ENCODE measurements at regions not wholly inside any gene's neighbourhood (a gene's known extent, or its start where the extent isn't known, plus 50 kb on each side); places are given as distances from the start of the nearest gene placed in this dataset.

DNA sequence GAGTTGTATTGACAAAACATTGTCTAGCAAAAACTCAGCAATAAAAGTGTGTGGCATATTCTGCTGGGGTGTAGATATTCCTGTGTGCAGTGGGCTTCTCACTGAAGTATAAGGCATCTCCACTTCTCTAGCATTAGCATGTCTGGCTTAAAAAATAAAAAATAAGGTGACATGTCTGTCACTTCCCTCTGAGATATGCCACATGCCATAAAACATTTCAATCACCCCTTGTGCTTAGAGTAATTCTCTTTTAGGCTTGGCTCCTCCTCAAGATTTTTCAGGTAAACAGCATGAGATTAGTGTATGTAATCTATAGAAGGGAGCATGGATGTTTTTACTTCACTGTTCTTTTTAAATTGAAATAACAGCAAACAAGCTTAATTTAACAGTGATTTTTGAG, 194.4 kb upstream of the SNX7 start:
- no peaks in the 10 kb centered on the region for H3K27me3 ChIP-seq
- no peak overlapping the region for H3K27ac ChIP-seq
- no peaks in the 10 kb centered on the region for H3K36me3 ChIP-seq
- no peaks in the 10 kb centered on the region for H3K9me3 ChIP-seq
- H3K4me1 ChIP-seq, result no peaks in the 10 kb centered on the region
- no peak overlapping the region for H3K4me3 ChIP-seq
- ATAC-seq, result no peak
- TF ChIP-seq POLR2A (IDR thresholded peaks at IDR 0.05) (no peak), POLR2AphosphoS5 (IDR thresholded peaks at IDR 0.05) (no peak), EP300 (IDR thresholded peaks at IDR 0.05) (no peak)
- TF ChIP-seq, protein P1, sequence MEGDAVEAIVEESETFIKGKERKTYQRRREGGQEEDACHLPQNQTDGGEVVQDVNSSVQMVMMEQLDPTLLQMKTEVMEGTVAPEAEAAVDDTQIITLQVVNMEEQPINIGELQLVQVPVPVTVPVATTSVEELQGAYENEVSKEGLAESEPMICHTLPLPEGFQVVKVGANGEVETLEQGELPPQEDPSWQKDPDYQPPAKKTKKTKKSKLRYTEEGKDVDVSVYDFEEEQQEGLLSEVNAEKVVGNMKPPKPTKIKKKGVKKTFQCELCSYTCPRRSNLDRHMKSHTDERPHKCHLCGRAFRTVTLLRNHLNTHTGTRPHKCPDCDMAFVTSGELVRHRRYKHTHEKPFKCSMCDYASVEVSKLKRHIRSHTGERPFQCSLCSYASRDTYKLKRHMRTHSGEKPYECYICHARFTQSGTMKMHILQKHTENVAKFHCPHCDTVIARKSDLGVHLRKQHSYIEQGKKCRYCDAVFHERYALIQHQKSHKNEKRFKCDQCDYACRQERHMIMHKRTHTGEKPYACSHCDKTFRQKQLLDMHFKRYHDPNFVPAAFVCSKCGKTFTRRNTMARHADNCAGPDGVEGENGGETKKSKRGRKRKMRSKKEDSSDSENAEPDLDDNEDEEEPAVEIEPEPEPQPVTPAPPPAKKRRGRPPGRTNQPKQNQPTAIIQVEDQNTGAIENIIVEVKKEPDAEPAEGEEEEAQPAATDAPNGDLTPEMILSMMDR (IDR thresholded peaks at IDR 0.05), result no peak

DNA sequence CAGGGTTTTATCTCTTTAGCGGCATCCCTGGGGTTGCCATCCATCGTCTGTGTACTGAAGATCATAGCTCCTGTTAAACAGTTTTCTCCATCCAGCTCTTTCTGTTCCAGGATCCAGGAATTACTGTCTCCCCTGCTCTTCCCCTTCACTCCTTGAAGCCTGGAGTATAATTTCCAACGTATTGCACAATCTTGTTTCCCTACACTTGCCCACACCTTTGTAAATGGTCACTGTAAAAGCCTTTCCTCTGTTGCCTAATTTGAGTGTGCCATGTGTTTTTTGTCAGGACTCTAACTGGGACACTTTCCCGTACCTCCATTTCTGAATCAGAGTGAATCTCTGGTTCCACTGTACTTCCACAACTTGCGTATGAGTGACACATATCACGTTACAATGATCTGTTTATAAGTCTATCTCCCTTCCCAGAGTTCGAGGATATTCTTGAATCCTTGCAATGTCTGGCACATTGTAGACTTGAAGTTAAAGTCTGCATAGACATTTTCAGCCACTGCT, 199.6 kb upstream of the SNX7 start:
- H3K27me3 ChIP-seq, result no peaks in the 10 kb centered on the region
- 73 to 84% methylated on average over 6 to 7 of the region's 7 CpGs for WGBS, 2 donors (ENCODE audit: low coverage in 1 of 2)
- no peak overlapping the region for H3K27ac ChIP-seq
- no peaks in the 10 kb centered on the region for H3K9me3 ChIP-seq
- no peak overlapping the region for H3K4me3 ChIP-seq
- TF ChIP-seq POLR2A (IDR thresholded peaks at IDR 0.05) (no peak), POLR2AphosphoS5 (IDR thresholded peaks at IDR 0.05) (no peak), EP300 (IDR thresholded peaks at IDR 0.05) (no peak)
- TF ChIP-seq, protein P1 (IDR thresholded peaks at IDR 0.05), result no peak
- no peak for ATAC-seq
- no peaks in the 10 kb centered on the region for H3K4me1 ChIP-seq
- no peaks in the 10 kb centered on the region for H3K36me3 ChIP-seq

DNA sequence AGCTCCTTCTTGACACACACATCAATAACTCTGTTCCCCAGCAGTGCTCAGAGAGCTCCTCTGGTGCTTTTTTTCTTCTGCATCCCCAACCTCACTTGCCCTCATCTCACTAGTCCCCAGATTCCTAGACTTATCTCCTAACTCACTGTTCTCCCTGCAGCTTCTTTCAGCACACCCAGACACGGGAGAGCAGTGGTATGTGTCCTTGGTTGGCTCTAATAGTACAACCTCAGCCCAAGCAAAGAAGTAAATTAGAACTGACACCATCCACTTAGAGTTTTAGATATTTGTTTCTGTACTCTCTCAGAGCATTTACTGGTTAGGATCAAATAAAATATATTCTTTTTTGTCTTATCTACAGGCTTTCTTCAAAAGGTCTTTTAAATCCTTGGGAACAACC, 201.4 kb upstream of the SNX7 start:
- H3K27ac ChIP-seq, result no peak overlapping the region
- 42 to 63% methylated on average over 1 of the region's 1 CpG for WGBS, 2 donors (ENCODE audit: low coverage in 1 of 2)
- peaks cover 3% of the 10 kb centered on the region for H3K27me3 ChIP-seq
- no peaks in the 10 kb centered on the region for H3K4me1 ChIP-seq
- TF ChIP-seq, protein P1 (IDR thresholded peaks at IDR 0.05), result no peak
- TF ChIP-seq POLR2A (IDR thresholded peaks at IDR 0.05) (no peak), POLR2AphosphoS5 (IDR thresholded peaks at IDR 0.05) (no peak), EP300 (IDR thresholded peaks at IDR 0.05) (no peak)
- H3K9me3 ChIP-seq, result no peaks in the 10 kb centered on the region
- no peak overlapping the region for H3K4me3 ChIP-seq
- ATAC-seq, result no peak
- H3K36me3 ChIP-seq, result no peaks in the 10 kb centered on the region

DNA sequence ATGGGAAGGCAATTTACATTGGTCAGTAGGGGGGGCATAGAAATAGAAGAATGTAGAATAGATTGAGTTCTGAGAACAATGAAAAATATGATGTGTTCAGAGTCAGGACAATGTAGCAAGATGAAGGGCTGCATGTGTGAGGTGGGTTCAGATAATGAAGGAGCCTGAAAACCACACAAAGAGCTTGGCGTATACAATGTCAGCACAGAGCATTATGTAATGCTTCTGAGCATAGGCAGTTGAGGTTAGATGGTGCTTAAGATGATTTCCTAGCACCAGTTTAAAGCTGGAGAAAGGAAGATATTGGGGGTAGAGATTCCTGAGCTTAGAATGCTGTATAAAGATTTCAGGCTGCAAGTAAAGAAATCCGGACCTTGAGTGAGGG, 202.0 kb upstream of the SNX7 start:
- H3K4me3 ChIP-seq, result no peak overlapping the region
- H3K27ac ChIP-seq, result no peak overlapping the region
- TF ChIP-seq POLR2AphosphoS5 (IDR thresholded peaks at IDR 0.05), result no peak
- TF ChIP-seq, protein P1 (IDR thresholded peaks at IDR 0.05), result no peak
- TF ChIP-seq POLR2A (IDR thresholded peaks at IDR 0.05), result no peak
- no peak for TF ChIP-seq EP300 (IDR thresholded peaks at IDR 0.05)
- peaks cover 6% of the 10 kb centered on the region for H3K27me3 ChIP-seq
- 74 to 89% methylated on average over 2 of the region's 2 CpGs for WGBS, 2 donors (ENCODE audit: low coverage in 1 of 2)
- no peaks in the 10 kb centered on the region for H3K4me1 ChIP-seq
- no peaks in the 10 kb centered on the region for H3K9me3 ChIP-seq
- no peaks in the 10 kb centered on the region for H3K36me3 ChIP-seq
- no peak for ATAC-seq

DNA sequence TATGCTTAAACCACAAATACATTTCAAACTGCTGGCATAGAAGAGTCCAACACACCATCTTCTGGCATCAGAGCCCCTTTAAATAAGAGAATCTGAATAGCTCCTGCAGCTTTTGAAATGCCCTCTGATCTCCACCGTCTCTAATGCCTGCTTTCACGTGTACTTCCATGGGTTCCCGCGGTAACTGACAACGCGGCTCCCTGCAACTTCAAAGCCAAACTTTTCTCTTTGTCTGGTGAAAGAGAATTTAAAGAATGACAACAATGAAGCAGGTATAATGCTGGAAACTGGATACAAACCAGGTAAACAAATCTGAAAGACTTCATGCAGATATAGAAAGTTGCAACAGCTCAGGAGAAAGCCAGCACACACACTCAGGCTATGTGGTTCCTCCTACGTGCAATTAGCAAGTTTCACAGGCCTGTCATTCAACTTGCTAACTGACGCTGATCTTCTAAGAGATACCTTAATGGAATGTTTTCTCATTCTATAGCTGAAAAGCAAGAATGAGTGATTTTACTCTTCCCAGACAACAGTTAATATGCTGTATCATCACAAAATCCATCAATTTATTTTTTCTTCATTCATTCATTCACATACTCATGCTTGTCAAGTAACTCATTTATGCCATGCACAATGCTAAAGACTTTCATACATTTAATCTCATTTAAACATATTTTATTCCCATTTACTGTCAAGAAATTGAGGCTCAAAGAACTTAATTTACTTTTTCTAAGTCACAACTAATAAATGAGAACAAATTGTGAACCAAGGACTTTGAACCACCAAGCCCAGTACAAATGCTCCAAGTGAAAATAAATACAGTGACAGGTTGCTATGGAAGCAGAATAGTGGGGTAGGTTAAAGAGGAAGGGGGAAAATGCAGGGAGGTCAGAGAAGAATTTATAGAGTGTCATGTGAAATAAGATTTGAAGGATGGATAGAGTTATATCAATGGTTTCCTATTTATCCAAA, 202.7 kb upstream of the SNX7 start:
- no peak overlapping the region for H3K4me3 ChIP-seq
- TF ChIP-seq EP300 (IDR thresholded peaks at IDR 0.05) (no peak), POLR2AphosphoS5 (IDR thresholded peaks at IDR 0.05) (no peak), POLR2A (IDR thresholded peaks at IDR 0.05) (no peak)
- TF ChIP-seq, protein P1 (IDR thresholded peaks at IDR 0.05), result no peak
- H3K36me3 ChIP-seq, result no peaks in the 10 kb centered on the region
- WGBS, 2 donors (ENCODE audit: low coverage in 1 of 2), result 39 to 55% methylated on average over 7 to 8 of the region's 8 CpGs
- H3K9me3 ChIP-seq, result no peaks in the 10 kb centered on the region
- H3K27me3 ChIP-seq, result peaks cover 8% of the 10 kb centered on the region
- no peak for ATAC-seq
- H3K27ac ChIP-seq, result no peak overlapping the region
- H3K4me1 ChIP-seq, result no peaks in the 10 kb centered on the region
